Mucosa of descending colon (tissue), 3 donors: ENCODE measurements at regions not wholly inside any gene's neighbourhood (a gene's known extent, or its start where the extent isn't known, plus 50 kb on each side); places are given as distances from the start of the nearest gene placed in this dataset.

Source experiments
- ATAC-seq: fragments of 200-7000 bp; cut with Tn5 transposase; one replicate; pipeline ENCODE4 v1.9.1; 2020; ENCODE audit warnings: mild to moderate bottlenecking, moderate library complexity
- DNase-seq, 3 donors: peaks; one replicate each; pipeline ENCODE4 v3.0.0-alpha.2; 2020
- H3K36me3 ChIP-seq: fragments of 200-600 bp; one replicate; pipeline ENCODE4 v1.8.0; 2021; ENCODE audit warnings: low read depth, mild to moderate bottlenecking
- H3K4me1 ChIP-seq: fragments of 200-600 bp; one replicate; pipeline ENCODE4 v1.8.0; 2021; ENCODE audit warnings: low read depth, mild to moderate bottlenecking
- H3K4me3 ChIP-seq: fragments of 200-600 bp; one replicate; pipeline ENCODE4 v1.8.0; 2021; ENCODE audit warnings: mild to moderate bottlenecking
- H3K9me3 ChIP-seq: fragments of 200-600 bp; one replicate; pipeline ENCODE4 v1.8.0; 2021; ENCODE audit warnings: mild to moderate bottlenecking
- intact Hi-C, 2 donors: fragments of 100-400 bp; cut with DNase I in 1 of 2; cut with micrococcal nuclease in 1 of 2; formaldehyde crosslinking; loops; one replicate each; pipeline versions ENCODE4 v1.11.0 to v1.11.1; 2022; cut with DNase I, micrococcal nuclease
- TF ChIP-seq, protein P1 (sequence below): fragments of 200-600 bp; IDR thresholded peaks from one replicate; pipeline ENCODE4 v1.8.0; 2022; ENCODE audit warnings: antibody characterized with exemption, mild to moderate bottlenecking
- donor health status: DM: no; HTN: no; CAD: no; lungs with moderate emphysema.
- donor health status: DM: no; HTN: no; CAD: no.
- donor health status: DM: no; HTN: yes; CAD: no.

GRCh38 chr13:109572389-109572788 lies 214.0 kb downstream of the IRS2 start:
- TF ChIP-seq, protein P1, sequence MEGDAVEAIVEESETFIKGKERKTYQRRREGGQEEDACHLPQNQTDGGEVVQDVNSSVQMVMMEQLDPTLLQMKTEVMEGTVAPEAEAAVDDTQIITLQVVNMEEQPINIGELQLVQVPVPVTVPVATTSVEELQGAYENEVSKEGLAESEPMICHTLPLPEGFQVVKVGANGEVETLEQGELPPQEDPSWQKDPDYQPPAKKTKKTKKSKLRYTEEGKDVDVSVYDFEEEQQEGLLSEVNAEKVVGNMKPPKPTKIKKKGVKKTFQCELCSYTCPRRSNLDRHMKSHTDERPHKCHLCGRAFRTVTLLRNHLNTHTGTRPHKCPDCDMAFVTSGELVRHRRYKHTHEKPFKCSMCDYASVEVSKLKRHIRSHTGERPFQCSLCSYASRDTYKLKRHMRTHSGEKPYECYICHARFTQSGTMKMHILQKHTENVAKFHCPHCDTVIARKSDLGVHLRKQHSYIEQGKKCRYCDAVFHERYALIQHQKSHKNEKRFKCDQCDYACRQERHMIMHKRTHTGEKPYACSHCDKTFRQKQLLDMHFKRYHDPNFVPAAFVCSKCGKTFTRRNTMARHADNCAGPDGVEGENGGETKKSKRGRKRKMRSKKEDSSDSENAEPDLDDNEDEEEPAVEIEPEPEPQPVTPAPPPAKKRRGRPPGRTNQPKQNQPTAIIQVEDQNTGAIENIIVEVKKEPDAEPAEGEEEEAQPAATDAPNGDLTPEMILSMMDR, result no peak
- Histone ChIP-seq H3K9me3 (no peaks in the 10 kb centered on the region), H3K4me3 (no peak overlapping the region), H3K4me1 (peaks cover 9% of the 10 kb centered on the region), H3K36me3 (no peaks in the 10 kb centered on the region)
- no peak for ATAC-seq
- no peak for DNase-seq
- intact Hi-C loops, result no loop called here

DNA sequence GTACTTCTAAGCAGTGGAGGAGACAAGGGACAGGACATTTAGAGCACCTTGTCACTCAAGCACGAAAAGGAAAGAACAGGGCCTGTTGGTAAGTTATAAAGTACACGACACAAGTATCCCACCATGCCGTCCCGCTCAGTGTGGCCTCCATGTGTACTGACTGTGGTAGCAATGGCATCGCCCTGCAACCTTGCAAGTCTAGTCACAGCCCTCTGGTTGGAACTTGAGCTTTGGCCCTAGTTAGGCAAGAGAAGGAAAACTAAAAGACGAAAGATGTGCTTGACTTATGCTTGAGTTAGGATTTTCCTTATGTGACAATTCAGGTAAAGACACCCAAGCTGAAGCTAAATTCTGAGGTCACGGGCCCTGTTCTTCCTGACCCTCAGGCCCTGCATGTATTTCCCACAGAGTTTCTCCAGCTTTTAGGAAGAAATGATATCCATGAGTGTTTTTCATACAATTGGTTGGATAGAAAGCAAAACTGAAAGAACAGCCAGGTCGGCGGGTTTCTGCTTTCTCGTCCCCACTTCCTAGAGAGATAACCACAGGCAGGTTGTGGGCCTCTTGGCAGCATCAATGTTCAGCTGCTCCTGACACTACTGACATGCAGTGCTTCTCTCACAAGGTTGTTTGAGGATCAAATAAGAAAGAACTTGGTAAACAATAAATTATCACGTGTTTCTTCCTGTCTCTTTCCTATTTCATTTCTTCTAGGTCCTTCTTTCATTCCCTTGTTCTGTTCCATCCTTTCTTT lies 216.2 kb downstream of the IRS2 start:
- TF ChIP-seq, protein P1, result no peak
- intact Hi-C loops, result no loop called here
- DNase-seq, result no peak
- Histone ChIP-seq H3K4me1 (no peaks in the 10 kb centered on the region), H3K9me3 (no peaks in the 10 kb centered on the region), H3K36me3 (no peaks in the 10 kb centered on the region), H3K4me3 (no peak overlapping the region)
- ATAC-seq, result peak; percentile 69

GRCh38 chr13:109568339-109568818 lies 218.0 kb downstream of the IRS2 start:
- no peaks in the 10 kb centered on the region for H3K36me3 ChIP-seq
- intact Hi-C loops, result no loop called here
- no peak for DNase-seq
- no peak overlapping the region for H3K4me3 ChIP-seq
- H3K9me3 ChIP-seq, result no peaks in the 10 kb centered on the region
- peak; percentile 52 for ATAC-seq
- H3K4me1 ChIP-seq, result no peaks in the 10 kb centered on the region
- TF ChIP-seq, protein P1, result no peak

DNA sequence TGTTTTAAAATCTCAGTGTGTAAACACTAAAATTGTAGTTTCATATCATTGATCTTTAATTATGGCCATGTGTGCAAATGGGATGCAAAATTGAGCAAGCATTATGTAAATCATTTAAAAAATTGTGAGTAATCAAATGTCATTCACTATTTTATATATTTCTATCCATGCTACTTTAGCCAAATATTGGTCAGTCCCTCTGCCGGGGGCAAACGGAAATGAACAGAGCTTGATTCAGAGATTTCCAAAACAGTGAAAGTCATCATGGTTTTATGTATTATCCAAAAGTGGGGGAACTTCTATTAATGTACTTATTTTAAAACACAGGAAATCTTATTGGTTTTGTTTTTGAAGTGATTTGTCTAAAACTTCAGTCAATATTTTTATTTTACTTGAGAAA lies 219.1 kb downstream of the IRS2 start:
- intact Hi-C loops, result no loop called here
- ATAC-seq, result no peak
- DNase-seq, result no peak
- H3K4me3 ChIP-seq, result no peak overlapping the region
- H3K4me1 ChIP-seq, result no peaks in the 10 kb centered on the region
- TF ChIP-seq, protein P1, result no peak
- no peaks in the 10 kb centered on the region for H3K9me3 ChIP-seq
- no peaks in the 10 kb centered on the region for H3K36me3 ChIP-seq

- DNase-seq (no peak), ATAC-seq (no peak)
- intact Hi-C loops, result no loop called here
- TF ChIP-seq, protein P1, result no peak
- Histone ChIP-seq H3K9me3 (no peaks in the 10 kb centered on the region), H3K4me1 (no peaks in the 10 kb centered on the region), H3K36me3 (no peaks in the 10 kb centered on the region), H3K4me3 (no peak overlapping the region)
Observed at GRCh38 chr13:109565877-109566276, 220.5 kb downstream of the IRS2 start.
